Gastrocnemius medialis (tissue), 4 donors: ENCODE measurements at regions not wholly inside any gene's neighbourhood (a gene's known extent, or its start where the extent isn't known, plus 50 kb on each side); places are given as distances from the start of the nearest gene placed in this dataset.
A peak's percentile ranks its signal among the peaks of the same experiment; 100 is the strongest.

Source experiments
- ATAC-seq, 2 donors: fragments of 150-250 bp; one replicate each; pipeline ENCODE4 v1.9.1; 2016
- DNase-seq, 2 donors: peaks; one replicate each; pipeline ENCODE4 v3.0.0-alpha.2; 2019
- H3K27ac ChIP-seq, 4 donors: fragments of 200-600 bp; sonication (generic); 1 replicate in 1 of 4; 2 replicates in 3 of 4; pipeline ENCODE4 v1.5.1; 2016 to 2018; ENCODE audit warnings: mild to moderate bottlenecking in 2 of 4, moderate library complexity in 1 of 4
- H3K27me3 ChIP-seq, 3 donors: fragments of 200-600 bp; sonication (generic) in 2 of 3; 1 replicate in 1 of 3; 2 replicates in 2 of 3; pipeline versions ENCODE4 v1.5.1 to v1.6.0; 2016 to 2019; ENCODE audit warnings: mild to moderate bottlenecking in 1 of 3, moderate library complexity in 1 of 3
- H3K36me3 ChIP-seq, 2 donors: fragments of 200-600 bp; sonication (generic) in 1 of 2; one replicate each; pipeline ENCODE4 v1.5.1; 2017 to 2018
- H3K4me1 ChIP-seq, 2 donors: fragments of 200-600 bp; sonication (generic) in 1 of 2; one replicate each; pipeline ENCODE4 v1.5.1; 2016 to 2017; ENCODE audit warnings: mild to moderate bottlenecking in 2 of 2
- H3K4me3 ChIP-seq, 4 donors: fragments of 200-600 bp; sonication (generic) in 3 of 4; 1 replicate in 1 of 4; 2 replicates in 3 of 4; pipeline ENCODE4 v1.5.1; 2016 to 2019; ENCODE audit warnings: mild to moderate bottlenecking in 2 of 4
- H3K9me3 ChIP-seq, 3 donors: fragments of 200-600 bp; sonication (generic) in 2 of 3; 1 replicate in 1 of 3; 2 replicates in 2 of 3; pipeline ENCODE4 v1.5.1; 2016 to 2019
- CTCF ChIP-seq, 5 experiments: fragments of 450-650 bp in 3 of 5; fragments of 200-600 bp in 2 of 5; sonication (generic) in 2 of 5; IDR thresholded peaks in 4 of 5; conservative IDR thresholded peaks in 1 of 5; 1 replicate in 4 of 5; 2 replicates in 1 of 5; pipeline ENCODE4 v1.5.1; 2016 to 2019; ENCODE audit warnings: antibody characterized with exemption in 5 of 5, mild to moderate bottlenecking in 3 of 5, moderate library complexity in 3 of 5
- POLR2A ChIP-seq, 2 donors: fragments of 450-650 bp; IDR thresholded peaks; one replicate each; pipeline ENCODE4 v1.6.1; 2017; ENCODE audit warnings: antibody characterized with exemption in 2 of 2, mild to moderate bottlenecking in 2 of 2, moderate library complexity in 2 of 2
- in situ Hi-C, 4 donors: fragments of 200-750 bp; cut with MboI; loops; one replicate each; pipeline versions ENCODE4 v1.15.0 to v1.8.0; 2017; ENCODE audit warnings: low sequenced_read_pairs in 4 of 4
- intact Hi-C: fragments of 100-400 bp; cut with DNase I; formaldehyde crosslinking; loops from one replicate; pipeline ENCODE4 v1.15.1; 2023; ENCODE audit warnings: low total_unique reads

DNA sequence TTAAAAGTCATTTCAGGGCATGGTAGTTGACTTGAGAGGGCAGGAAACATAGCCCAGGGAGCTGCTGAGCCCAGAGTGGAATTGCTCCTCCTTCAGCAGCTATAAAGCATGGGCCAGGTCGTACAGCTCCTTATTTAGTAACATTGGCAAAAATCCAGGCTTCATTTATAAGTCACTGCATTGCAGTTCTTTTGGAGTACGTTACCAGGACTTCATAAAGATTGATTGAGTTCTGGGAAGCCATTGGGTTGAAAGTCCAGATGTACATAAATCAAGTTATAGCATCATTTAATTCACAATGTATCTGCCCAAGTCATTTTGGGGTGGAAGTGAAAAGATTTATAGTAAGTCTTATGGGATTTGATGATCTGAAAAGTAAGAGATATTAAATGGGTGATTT is 53.0 kb upstream of the ANKEF1 start:
- Histone ChIP-seq H3K4me3 (no peak overlapping the region), H3K9me3 (no peaks in the 10 kb centered on the region), H3K4me1 (no peaks in the 10 kb centered on the region), H3K36me3 (no peaks in the 10 kb centered on the region), H3K27me3 (no peaks in the 10 kb centered on the region), H3K27ac (no peak overlapping the region)
- ATAC-seq (no peak), DNase-seq (no peak)
- in situ Hi-C loops: loop anchor here in 2 of 4 donors (25.0 kb wide), 1 partner anchor 1555 kb away; no protein-coding TSS in a partner anchor
- TF ChIP-seq CTCF (IDR thresholded peaks at IDR 0.05 in 4 of 5, conservative IDR thresholded peaks at IDR 0.05 in 1 of 5) (no peak), POLR2A (IDR thresholded peaks at IDR 0.05) (no peak)
- intact Hi-C loops: no loop called here

DNA sequence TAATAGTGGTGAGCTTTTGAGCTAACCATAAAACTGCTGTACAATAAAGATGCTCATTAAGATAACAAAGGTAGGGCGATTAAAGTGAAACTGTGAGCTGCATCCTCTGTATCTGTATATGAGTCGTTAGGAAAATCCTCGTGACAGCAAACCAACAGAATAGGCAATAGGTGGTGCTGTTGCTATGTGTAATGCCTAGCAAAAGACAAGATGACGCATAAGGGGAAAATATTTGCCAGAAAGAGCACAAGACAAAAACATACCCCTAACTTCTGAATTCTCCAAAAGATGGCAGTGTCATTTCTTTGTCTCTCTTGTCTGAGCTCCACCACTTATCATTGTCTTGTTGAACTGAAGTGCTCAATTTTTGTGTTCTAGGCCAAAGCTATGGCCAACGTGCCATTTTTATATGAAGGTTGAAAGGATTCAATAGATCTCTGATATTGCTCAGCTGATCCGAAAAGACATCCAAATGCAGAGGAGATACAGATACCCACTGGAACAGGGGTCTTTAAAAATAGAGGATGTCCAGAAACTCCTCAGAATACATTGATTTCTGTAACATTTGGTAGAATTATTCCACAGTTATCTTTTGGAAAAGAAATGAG is 56.3 kb upstream of the ANKEF1 start:
- H3K9me3 ChIP-seq: no peaks in the 10 kb centered on the region
- intact Hi-C loops (loop anchor here (2.0 to 10.0 kb wide), 4 partner anchors 448 to 1564 kb away; no protein-coding TSS in a partner anchor), in situ Hi-C loops (loop anchor here (5.0 to 25.0 kb wide), 6 partner anchors 106 to 1559 kb away; no protein-coding TSS in a partner anchor)
- H3K4me3 ChIP-seq: no peak overlapping the region
- ATAC-seq (peak; percentile 83 to 85), DNase-seq (peak; percentile 6 to 14)
- no peaks in the 10 kb centered on the region for H3K36me3 ChIP-seq
- no peaks in the 10 kb centered on the region for H3K27me3 ChIP-seq
- H3K27ac ChIP-seq: no peak overlapping the region
- no peaks in the 10 kb centered on the region for H3K4me1 ChIP-seq
- TF ChIP-seq CTCF (IDR thresholded peaks at IDR 0.05 in 4 of 5, conservative IDR thresholded peaks at IDR 0.05 in 1 of 5) (peak; percentile 29 to 62 (median 56)), POLR2A (IDR thresholded peaks at IDR 0.05) (no peak)

DNA sequence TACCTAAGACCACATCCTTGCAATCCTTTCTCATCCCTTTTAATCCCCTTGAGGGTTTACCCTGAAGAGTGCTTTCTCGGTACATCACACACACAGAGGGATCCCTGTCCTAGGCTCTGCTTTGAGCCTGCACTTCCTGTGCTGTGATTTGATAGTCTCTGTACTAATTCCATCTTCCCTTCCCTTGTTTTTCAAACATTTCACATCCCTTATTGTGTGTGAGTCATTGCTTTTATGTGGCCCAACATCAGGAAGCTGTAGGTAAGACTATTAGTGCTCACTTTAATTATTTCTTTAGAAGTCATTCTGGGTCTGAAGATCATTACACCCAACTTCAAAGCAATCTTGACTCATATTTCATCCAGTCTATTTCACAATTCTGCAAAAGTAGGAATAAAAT is 57.2 kb upstream of the ANKEF1 start:
- DNase-seq (no peak), ATAC-seq (no peak)
- Histone ChIP-seq H3K4me3 (no peak overlapping the region), H3K27me3 (no peaks in the 10 kb centered on the region), H3K9me3 (no peaks in the 10 kb centered on the region), H3K36me3 (no peaks in the 10 kb centered on the region), H3K27ac (no peak overlapping the region), H3K4me1 (no peaks in the 10 kb centered on the region)
- TF ChIP-seq POLR2A (IDR thresholded peaks at IDR 0.05) (no peak), CTCF (IDR thresholded peaks at IDR 0.05 in 4 of 5, conservative IDR thresholded peaks at IDR 0.05 in 1 of 5) (no peak)
- intact Hi-C loops: loop anchor here (2.0 to 10.0 kb wide), 4 partner anchors 449 to 1565 kb away; no protein-coding TSS in a partner anchor
- in situ Hi-C loops: loop anchor here (5.0 to 25.0 kb wide), 6 partner anchors 107 to 1560 kb away; no protein-coding TSS in a partner anchor

DNA sequence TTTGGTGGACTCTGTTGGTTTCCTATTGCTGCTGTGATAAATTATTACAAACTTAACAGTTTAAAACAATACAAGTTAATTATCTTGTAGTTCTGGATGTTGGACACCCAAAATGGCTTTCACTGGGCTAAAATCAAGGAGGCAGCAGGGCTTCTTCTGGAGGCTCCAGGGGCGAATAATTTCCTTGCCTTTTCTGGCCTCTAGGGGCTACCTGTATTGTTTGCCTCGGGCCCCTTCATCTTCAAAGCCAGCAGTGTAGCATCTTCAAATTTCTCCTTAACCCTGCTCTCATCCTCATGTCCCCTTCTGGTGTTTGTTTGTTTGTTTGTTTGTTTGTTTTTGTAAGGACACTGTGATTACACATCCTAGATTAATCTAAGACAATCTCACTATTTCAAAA is 60.5 kb upstream of the ANKEF1 start:
- in situ Hi-C loops: loop anchor here in 1 of 4 donors (10.0 kb wide), 2 partner anchors 110 to 450 kb away; no protein-coding TSS in a partner anchor
- H3K9me3 ChIP-seq: no peaks in the 10 kb centered on the region
- H3K27ac ChIP-seq: no peak overlapping the region
- no peaks in the 10 kb centered on the region for H3K27me3 ChIP-seq
- no peak overlapping the region for H3K4me3 ChIP-seq
- no peaks in the 10 kb centered on the region for H3K4me1 ChIP-seq
- ATAC-seq: no peak
- H3K36me3 ChIP-seq: no peaks in the 10 kb centered on the region
- TF ChIP-seq CTCF (IDR thresholded peaks at IDR 0.05 in 4 of 5, conservative IDR thresholded peaks at IDR 0.05 in 1 of 5) (no peak), POLR2A (IDR thresholded peaks at IDR 0.05) (no peak)
- intact Hi-C loops: loop anchor here (10.0 kb wide), 1 partner anchor 560 kb away; no protein-coding TSS in a partner anchor
- no peak for DNase-seq
